ENCODE measurements at regions not wholly inside any gene's neighbourhood (a gene's known extent, or its start where the extent isn't known, plus 50 kb on each side); places are given as distances from the start of the nearest gene placed in this dataset.

GRCh38 chr21:35428489-35428888 is 379.4 kb upstream of the RUNX1 start:
- no peak for DNase-seq (ENCODE audit: low read depth)

- no peak for DNase-seq (ENCODE audit: low read depth)
Observed at GRCh38 chr21:35428001-35428320, 378.9 kb upstream of the RUNX1 start.

- DNase-seq (ENCODE audit: low read depth), result no peak
Observed at GRCh38 chr21:35427320-35428000, 378.4 kb upstream of the RUNX1 start.

GRCh38 chr21:35426897-35427296 is 377.8 kb upstream of the RUNX1 start:
- DNase-seq (ENCODE audit: low read depth), result no peak

- DNase-seq (ENCODE audit: low read depth), result no peak
Observed at GRCh38 chr21:35426469-35426868, 377.4 kb upstream of the RUNX1 start.

- no peak for DNase-seq (ENCODE audit: low read depth)
Observed at GRCh38 chr21:35424122-35424521, 375.0 kb upstream of the RUNX1 start.

GRCh38 chr21:35423709-35424108 is 374.6 kb upstream of the RUNX1 start:
- DNase-seq (ENCODE audit: low read depth), result no peak

GRCh38 chr21:35422011-35422410 is 372.9 kb upstream of the RUNX1 start:
- DNase-seq (ENCODE audit: low read depth), result no peak

- no peak for DNase-seq (ENCODE audit: low read depth)
Observed at GRCh38 chr21:35421221-35421620, 372.1 kb upstream of the RUNX1 start.

GRCh38 chr21:35420656-35421055 is 371.6 kb upstream of the RUNX1 start:
- DNase-seq (ENCODE audit: low read depth), result no peak

- DNase-seq (ENCODE audit: low read depth), result no peak
Observed at GRCh38 chr21:35417762-35418161, 368.7 kb upstream of the RUNX1 start.

GRCh38 chr21:35416866-35417489 is 367.9 kb upstream of the RUNX1 start:
- DNase-seq (ENCODE audit: low read depth), result no peak

GRCh38 chr21:35414507-35415139 is 365.5 kb upstream of the RUNX1 start:
- no peak for DNase-seq (ENCODE audit: low read depth)

- DNase-seq (ENCODE audit: low read depth), result no peak
Observed at GRCh38 chr21:35414056-35414455, 365.0 kb upstream of the RUNX1 start.

GRCh38 chr21:35412231-35412630 is 363.1 kb upstream of the RUNX1 start:
- DNase-seq (ENCODE audit: low read depth), result no peak

- no peak for DNase-seq (ENCODE audit: low read depth)
Observed at GRCh38 chr21:35411434-35411833, 362.3 kb upstream of the RUNX1 start.

- no peak for DNase-seq (ENCODE audit: low read depth)
Observed at GRCh38 chr21:35410656-35411055, 361.6 kb upstream of the RUNX1 start.

GRCh38 chr21:35410123-35410522 is 361.0 kb upstream of the RUNX1 start:
- no peak for DNase-seq (ENCODE audit: low read depth)

GRCh38 chr21:35408401-35408800 is 359.3 kb upstream of the RUNX1 start:
- no peak for DNase-seq (ENCODE audit: low read depth)

GRCh38 chr21:35406635-35407034 is 357.5 kb upstream of the RUNX1 start:
- no peak for DNase-seq (ENCODE audit: low read depth)

- DNase-seq (ENCODE audit: low read depth), result no peak
Observed at GRCh38 chr21:35405981-35406380, 356.9 kb upstream of the RUNX1 start.

- DNase-seq (ENCODE audit: low read depth), result no peak
Observed at GRCh38 chr21:35404247-35404646, 355.1 kb upstream of the RUNX1 start.

GRCh38 chr21:35402061-35402460 is 353.0 kb upstream of the RUNX1 start:
- no peak for DNase-seq (ENCODE audit: low read depth)

- DNase-seq (ENCODE audit: low read depth), result no peak
Observed at GRCh38 chr21:35401476-35401875, 352.4 kb upstream of the RUNX1 start.
